ENCODE measurements at regions not wholly inside any gene's neighbourhood (a gene's known extent, or its start where the extent isn't known, plus 50 kb on each side); places are given as distances from the start of the nearest gene placed in this dataset.

- Histone ChIP-seq H3K4me1 (ENCODE audit: control insufficient read depth, extremely low read depth, insufficient read depth, low read length) (no peaks in the 10 kb centered on the region), H3K36me3 (ENCODE audit: control insufficient read depth, insufficient read depth, low read length) (no peaks in the 10 kb centered on the region), H4K20me1 (ENCODE audit: control insufficient read depth, extremely low read depth, insufficient read depth, low read length) (no peaks in the 10 kb centered on the region), H3K9me3 (ENCODE audit: control insufficient read depth, insufficient read depth, low read depth, low read length) (no peaks in the 10 kb centered on the region), H2AFZ (ENCODE audit: low read length) (no peak overlapping the region), H3K4me2 (ENCODE audit: extremely low read depth, insufficient read depth, low read length) (no peak overlapping the region), H3K9ac (ENCODE audit: insufficient read depth, low read length) (no peak overlapping the region), H3K27ac (ENCODE audit: insufficient read depth, low read length) (no peak overlapping the region), H3K4me3 (replicated peaks in 1 of 4; ENCODE audit: control extremely low read depth in 1 of 4, insufficient read depth in 1 of 4, low read depth in 3 of 4, low read length in 4 of 4) (no peak overlapping the region), H3K79me2 (ENCODE audit: control insufficient read depth, insufficient read depth, low read length) (no peaks in the 10 kb centered on the region), H3K27me3 (ENCODE audit: control insufficient read depth, insufficient read depth, low read length) (no peaks in the 10 kb centered on the region)
- TF ChIP-seq EZH2 (IDR thresholded peaks at IDR 0.05; ENCODE audit: low read length, missing control alignments) (no peak), CTCF (conservative IDR thresholded peaks at IDR 0.05 in 1 of 2, IDR thresholded peaks at IDR 0.05 in 1 of 2; ENCODE audit: low read depth in 1 of 2, low read length in 2 of 2) (no peak)
- DNase-seq (ENCODE audit: low read depth in 2 of 2): no peak
Observed at GRCh38 chr3:8279476-8279875, 222.1 kb upstream of the LMCD1 start.

- Histone ChIP-seq H3K9me3 (ENCODE audit: control insufficient read depth, insufficient read depth, low read depth, low read length) (no peaks in the 10 kb centered on the region), H3K4me2 (ENCODE audit: extremely low read depth, insufficient read depth, low read length) (no peak overlapping the region), H2AFZ (ENCODE audit: low read length) (no peak overlapping the region), H3K27ac (ENCODE audit: insufficient read depth, low read length) (no peak overlapping the region), H3K4me3 (replicated peaks in 1 of 4; ENCODE audit: control extremely low read depth in 1 of 4, insufficient read depth in 1 of 4, low read depth in 3 of 4, low read length in 4 of 4) (no peak overlapping the region), H3K4me1 (ENCODE audit: control insufficient read depth, extremely low read depth, insufficient read depth, low read length) (no peaks in the 10 kb centered on the region), H3K36me3 (ENCODE audit: control insufficient read depth, insufficient read depth, low read length) (no peaks in the 10 kb centered on the region), H3K9ac (ENCODE audit: insufficient read depth, low read length) (no peak overlapping the region), H3K27me3 (ENCODE audit: control insufficient read depth, insufficient read depth, low read length) (no peaks in the 10 kb centered on the region), H3K79me2 (ENCODE audit: control insufficient read depth, insufficient read depth, low read length) (no peaks in the 10 kb centered on the region), H4K20me1 (ENCODE audit: control insufficient read depth, extremely low read depth, insufficient read depth, low read length) (no peaks in the 10 kb centered on the region)
- TF ChIP-seq CTCF (conservative IDR thresholded peaks at IDR 0.05 in 1 of 2, IDR thresholded peaks at IDR 0.05 in 1 of 2; ENCODE audit: low read depth in 1 of 2, low read length in 2 of 2) (no peak), EZH2 (IDR thresholded peaks at IDR 0.05; ENCODE audit: low read length, missing control alignments) (no peak)
- DNase-seq (ENCODE audit: low read depth in 2 of 2): no peak
Observed at GRCh38 chr3:8279886-8280550, 221.6 kb upstream of the LMCD1 start.

GRCh38 chr3:8282541-8283165 is 219.0 kb upstream of the LMCD1 start:
- H3K9ac ChIP-seq (ENCODE audit: insufficient read depth, low read length): no peak overlapping the region
- no peak overlapping the region for H3K4me3 ChIP-seq (replicated peaks in 1 of 4; ENCODE audit: control extremely low read depth in 1 of 4, insufficient read depth in 1 of 4, low read depth in 3 of 4, low read length in 4 of 4)
- H3K79me2 ChIP-seq (ENCODE audit: control insufficient read depth, insufficient read depth, low read length): no peaks in the 10 kb centered on the region
- no peak for TF ChIP-seq EZH2 (IDR thresholded peaks at IDR 0.05; ENCODE audit: low read length, missing control alignments)
- no peak for TF ChIP-seq CTCF (conservative IDR thresholded peaks at IDR 0.05 in 1 of 2, IDR thresholded peaks at IDR 0.05 in 1 of 2; ENCODE audit: low read depth in 1 of 2, low read length in 2 of 2)
- H3K27me3 ChIP-seq (ENCODE audit: control insufficient read depth, insufficient read depth, low read length): no peaks in the 10 kb centered on the region
- H2AFZ ChIP-seq (ENCODE audit: low read length): no peak overlapping the region
- no peak overlapping the region for H3K27ac ChIP-seq (ENCODE audit: insufficient read depth, low read length)
- H4K20me1 ChIP-seq (ENCODE audit: control insufficient read depth, extremely low read depth, insufficient read depth, low read length): no peaks in the 10 kb centered on the region
- no peak for DNase-seq (ENCODE audit: low read depth in 2 of 2)
- H3K4me1 ChIP-seq (ENCODE audit: control insufficient read depth, extremely low read depth, insufficient read depth, low read length): no peaks in the 10 kb centered on the region
- no peak overlapping the region for H3K4me2 ChIP-seq (ENCODE audit: extremely low read depth, insufficient read depth, low read length)
- H3K9me3 ChIP-seq (ENCODE audit: control insufficient read depth, insufficient read depth, low read depth, low read length): no peaks in the 10 kb centered on the region
- H3K36me3 ChIP-seq (ENCODE audit: control insufficient read depth, insufficient read depth, low read length): no peaks in the 10 kb centered on the region
